SK-N-SH (cell line): ENCODE measurements at regions not wholly inside any gene's neighbourhood (a gene's known extent, or its start where the extent isn't known, plus 50 kb on each side); places are given as distances from the start of the nearest gene placed in this dataset.
"Not testable (repeated sequence)": the region's sequence is repeated elsewhere in the genome, so short reads cannot be mapped to it uniquely, and the experiment has no call there.

Experiments
- CTCF ChIA-PET: fragments of 300-600, 350-600 bp; formaldehyde crosslinking; extraction: SDS; loops from one replicate; lab custom pipeline; 2021; lab: Yijun Ruan, JAX
- POLR2A ChIA-PET: fragments of 350-600 bp; sonication (Branson Sonifier 250); formaldehyde crosslinking; extraction: SDS; loops from one replicate; lab custom pipeline; 2020; ENCODE audit warnings: antibody characterized with exemption, inconsistent platforms; lab: Yijun Ruan, JAX
- DNase-seq: peaks from one replicate; pipeline ENCODE4 v3.0.0; 2012
- H2AFZ ChIP-seq: fragments of 200-600 bp; sonication (generic); 2 replicates; pipeline ENCODE4 v1.8.1; 2016; ENCODE audit warnings: antibody characterized with exemption, mild to moderate bottlenecking, low read depth
- H3F3A ChIP-seq: fragments of 200-600 bp; sonication (generic); replicated peaks from 2 replicates; pipeline ENCODE3; 2016; ENCODE audit warnings: antibody characterized with exemption, mild to moderate bottlenecking; ENCODE audit not compliant: insufficient read depth
- H3K27ac ChIP-seq, 2 experiments: fragments of 200-500 bp in 1 of 2; fragments of 200-600 bp in 1 of 2; sonication (Bioruptor generic) in 1 of 2; sonication (generic), shearing (Covaris generic) in 1 of 2; 2 replicates each; pipeline versions ENCODE4 v1.5.1 to v1.6.1; 2014 to 2016; ENCODE audit warnings: low read depth in 2 of 2, inconsistent platforms in 1 of 2, low read length in 1 of 2, mild to moderate bottlenecking in 1 of 2, mixed read lengths in 1 of 2
- H3K27me3 ChIP-seq: fragments of 200-600 bp; sonication (generic), shearing (Covaris generic); 2 replicates; pipeline ENCODE4 v1.6.1; 2016; ENCODE audit warnings: mixed run types; ENCODE audit not compliant: insufficient read depth
- H3K36me3 ChIP-seq, 2 experiments: fragments of 200-500 bp in 1 of 2; fragments of 200-600 bp in 1 of 2; sonication (Bioruptor generic) in 1 of 2; sonication (generic) in 1 of 2; replicated peaks in 1 of 2; 2 replicates each; pipeline versions ENCODE3 to v1.5.1; 2014 to 2016; ENCODE audit warnings: low read length in 1 of 2, mild to moderate bottlenecking in 1 of 2; ENCODE audit not compliant: insufficient read depth in 2 of 2, control insufficient read depth in 1 of 2
- H3K4me1 ChIP-seq, 2 experiments: fragments of 200-500 bp in 1 of 2; fragments of 200-600 bp in 1 of 2; sonication (Bioruptor generic) in 1 of 2; sonication (generic), shearing (Covaris generic) in 1 of 2; 2 replicates each; pipeline versions ENCODE4 v1.5.1 to v1.6.1; 2014 to 2016; ENCODE audit warnings: low read depth in 1 of 2, low read length in 1 of 2, mixed run types in 1 of 2; ENCODE audit not compliant: insufficient read depth in 2 of 2, control insufficient read depth in 1 of 2
- H3K4me2 ChIP-seq: fragments of 200-600 bp; sonication (generic), shearing (Covaris generic); 2 replicates; pipeline ENCODE4 v1.6.1; 2017; ENCODE audit warnings: mixed run types
- H3K4me3 ChIP-seq, 2 experiments: fragments of 200-500 bp in 1 of 2; fragments of 200-600 bp in 1 of 2; sonication (Bioruptor generic) in 1 of 2; sonication (generic), shearing (Covaris generic) in 1 of 2; 2 replicates each; pipeline versions ENCODE4 v1.5.1 to v1.8.1; 2014 to 2016; ENCODE audit warnings: low read depth in 2 of 2, inconsistent platforms in 1 of 2, low read length in 1 of 2, mild to moderate bottlenecking in 1 of 2, mixed read lengths in 1 of 2, moderate library complexity in 1 of 2
- H3K79me2 ChIP-seq: fragments of 200-600 bp; sonication (generic); 2 replicates; pipeline ENCODE4 v1.8.1; 2017; ENCODE audit warnings: mild to moderate bottlenecking; ENCODE audit not compliant: insufficient read depth
- H3K9ac ChIP-seq: fragments of 200-600 bp; sonication (generic); 2 replicates; pipeline ENCODE4 v1.6.1; 2017; ENCODE audit warnings: mixed run types
- H3K9me2 ChIP-seq: fragments of 200-600 bp; sonication (generic); 2 replicates; pipeline ENCODE4 v1.6.1; 2017; ENCODE audit warnings: mixed run types
- H3K9me3 ChIP-seq: fragments of 200-600 bp; sonication (generic); 2 replicates; pipeline ENCODE4 v1.6.1; 2017; ENCODE audit warnings: mixed run types, mild to moderate bottlenecking, moderate library complexity
- H4K20me1 ChIP-seq: fragments of 200-600 bp; sonication (generic); 2 replicates; pipeline ENCODE4 v1.6.1; 2017; ENCODE audit warnings: mild to moderate bottlenecking, mixed run types; ENCODE audit not compliant: insufficient read depth
- CHD2 ChIP-seq: fragments of 150-350 bp; IDR thresholded peaks from 2 replicates; pipeline ENCODE4 v1.6.1; 2018; ENCODE audit warnings: low read length; ENCODE audit not compliant: partially characterized antibody
- EP300 ChIP-seq, 2 experiments: IDR thresholded peaks; 2 replicates each; pipeline versions ENCODE4 v1.4.0 to v1.6.1; 2012; ENCODE audit warnings: borderline replicate concordance in 1 of 2, low read depth in 1 of 2, low read length in 1 of 2
- EZH2phosphoT487 ChIP-seq: fragments of 200-600 bp; sonication (generic); IDR thresholded peaks from 2 replicates; pipeline ENCODE4 v1.6.1; 2017; ENCODE audit warnings: low read depth, mixed run types, mild to moderate bottlenecking, antibody characterized with exemption, moderate library complexity, borderline replicate concordance
- FOXM1 ChIP-seq: IDR thresholded peaks from 2 replicates; pipeline ENCODE4 v1.4.0; 2012; ENCODE audit warnings: low read depth, mild to moderate bottlenecking
- GABPA ChIP-seq: IDR thresholded peaks from 2 replicates; pipeline ENCODE4 v1.4.0; 2012; ENCODE audit warnings: low read depth, mild to moderate bottlenecking
- IRF3 ChIP-seq: fragments of 150-350 bp; IDR thresholded peaks from 2 replicates; pipeline ENCODE4 v1.6.1; 2016; ENCODE audit warnings: mild to moderate bottlenecking, low read depth, low read length
- MEF2A ChIP-seq: IDR thresholded peaks from 2 replicates; pipeline ENCODE4 v1.4.0; 2012; ENCODE audit warnings: low read depth, borderline replicate concordance
- MXI1 ChIP-seq: IDR thresholded peaks from 2 replicates; pipeline ENCODE4 v1.6.1; 2012; ENCODE audit warnings: mild to moderate bottlenecking, low read depth, low read length, improper control_type of control experiment
- POLR2AphosphoS5 ChIP-seq: IDR thresholded peaks from 2 replicates; pipeline ENCODE4 v1.6.1; 2012; ENCODE audit warnings: low read depth, low read length
- RAD21 ChIP-seq: IDR thresholded peaks from 2 replicates; pipeline ENCODE4 v1.6.1; 2012; ENCODE audit warnings: mild to moderate bottlenecking, low read length
- RXRA ChIP-seq: IDR thresholded peaks from 2 replicates; pipeline ENCODE4 v1.4.0; 2012; ENCODE audit warnings: low read depth, mild to moderate bottlenecking, borderline replicate concordance
- SIN3A ChIP-seq: IDR thresholded peaks from 2 replicates; pipeline ENCODE4 v1.6.1; 2012; ENCODE audit warnings: low read depth, mild to moderate bottlenecking, low read length, moderate library complexity, borderline replicate concordance
- TEAD4 ChIP-seq: IDR thresholded peaks from 2 replicates; pipeline ENCODE4 v1.4.0; 2012; ENCODE audit warnings: mild to moderate bottlenecking, borderline replicate concordance; ENCODE audit not compliant: insufficient read depth
- USF1 ChIP-seq: IDR thresholded peaks from 2 replicates; pipeline ENCODE4 v1.4.0; 2012; ENCODE audit warnings: low read depth, borderline replicate concordance
- WGBS: methylation state at CpG from one replicate; pipeline ENCODE4 v1.1.6; 2017; ENCODE audit warnings: low lambda C conversion rate; 5-methylcytosine and 5-hydroxymethylcytosine counted together
- TF ChIP-seq, protein P1 (sequence below): IDR thresholded peaks from 2 replicates; pipeline ENCODE4; 2012
- TF ChIP-seq, protein P2 (sequence below): fragments of 150-350 bp; IDR thresholded peaks from 2 replicates; pipeline ENCODE4 v1.6.1; 2017; ENCODE audit warnings: antibody characterized with exemption, low read length, low read depth, borderline replicate concordance
- TF ChIP-seq, protein P3 (sequence below): IDR thresholded peaks from 2 replicates; pipeline ENCODE4 v1.4.0; 2012; ENCODE audit warnings: low read depth

- no peak for TF ChIP-seq USF1
- no peak for TF ChIP-seq MXI1
Observed at GRCh38 chr18:62651276-62652056, 63.9 kb upstream of the PHLPP1 start (continued).

GRCh38 chr18:62652057-62652629, 63.2 kb upstream of the PHLPP1 start:
- H3K79me2 ChIP-seq, H3K9ac ChIP-seq, H3K4me1 ChIP-seq, H3K4me3 ChIP-seq, H2AFZ ChIP-seq, DNase-seq, H3F3A ChIP-seq, CTCF ChIA-PET, H3K36me3 ChIP-seq, H4K20me1 ChIP-seq, POLR2A ChIA-PET, H3K9me2 ChIP-seq, H3K4me2 ChIP-seq, H3K27me3 ChIP-seq, H3K27ac ChIP-seq, H3K9me3 ChIP-seq: not testable (repeated sequence)
- 77% methylated on average over 15 of the region's 15 CpGs for WGBS

DNA sequence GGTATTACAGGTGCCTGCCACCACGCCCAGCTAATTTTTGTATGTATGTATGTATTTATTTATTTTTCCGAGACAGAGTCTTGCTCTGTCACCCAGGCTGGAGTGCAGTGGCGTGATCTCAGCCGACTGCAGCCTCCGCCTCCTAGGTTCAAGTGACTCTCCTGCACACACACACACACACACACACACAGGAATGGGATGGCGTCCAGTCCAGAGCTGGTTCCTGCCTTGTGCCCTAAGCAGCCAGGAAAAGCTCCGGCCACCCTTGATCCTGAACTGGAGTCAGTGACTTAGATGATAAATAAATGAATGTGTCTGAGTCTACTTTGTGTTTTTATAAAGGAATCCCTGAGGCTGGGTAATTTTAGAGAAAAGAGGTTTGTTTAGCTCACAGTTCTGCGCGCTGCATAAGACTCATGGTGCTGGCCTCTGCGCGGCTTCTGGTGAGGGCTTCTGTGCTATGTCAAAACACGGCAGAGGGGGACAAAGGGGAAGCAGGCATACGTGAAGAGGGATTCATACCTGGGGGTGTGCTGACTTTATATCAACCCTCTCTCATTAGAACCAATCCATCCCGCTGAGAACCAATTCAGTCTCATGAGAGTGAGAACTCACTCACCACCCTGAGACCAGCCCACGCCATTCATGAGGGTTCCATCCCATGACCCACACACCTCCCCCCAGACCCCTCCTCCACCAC, 59.7 kb upstream of the PHLPP1 start:
- CTCF ChIA-PET: no interaction called here
- WGBS: 73% methylated on average over 15 of the region's 15 CpGs

More for the DNA sequence above, 59.7 kb upstream of the PHLPP1 start:
- no peaks in the 10 kb centered on the region for H3K79me2 ChIP-seq
- H3K9me3 ChIP-seq: no peaks in the 10 kb centered on the region
- no peak overlapping the region for H3K4me3 ChIP-seq
- POLR2A ChIA-PET: interaction anchor here (0.6 kb wide), 1 partner anchor 55 kb away, joined by 3 read pairs; no protein-coding TSS in a partner anchor
- no peaks in the 10 kb centered on the region for H3K36me3 ChIP-seq
- no peak for TF ChIP-seq POLR2AphosphoS5
- no peak for TF ChIP-seq RXRA
- TF ChIP-seq EZH2phosphoT487: no peak
- no peak for TF ChIP-seq MEF2A
- TF ChIP-seq FOXM1: no peak
- no peak for TF ChIP-seq EP300 (IDR thresholded peaks at IDR 0.05; ENCODE audit: borderline replicate concordance in 1 of 2, low read depth in 1 of 2, low read length in 1 of 2)
- TF ChIP-seq, protein P1, sequence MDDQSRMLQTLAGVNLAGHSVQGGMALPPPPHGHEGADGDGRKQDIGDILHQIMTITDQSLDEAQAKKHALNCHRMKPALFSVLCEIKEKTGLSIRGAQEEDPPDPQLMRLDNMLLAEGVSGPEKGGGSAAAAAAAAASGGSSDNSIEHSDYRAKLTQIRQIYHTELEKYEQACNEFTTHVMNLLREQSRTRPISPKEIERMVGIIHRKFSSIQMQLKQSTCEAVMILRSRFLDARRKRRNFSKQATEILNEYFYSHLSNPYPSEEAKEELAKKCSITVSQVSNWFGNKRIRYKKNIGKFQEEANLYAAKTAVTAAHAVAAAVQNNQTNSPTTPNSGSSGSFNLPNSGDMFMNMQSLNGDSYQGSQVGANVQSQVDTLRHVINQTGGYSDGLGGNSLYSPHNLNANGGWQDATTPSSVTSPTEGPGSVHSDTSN: no peak
- TF ChIP-seq IRF3: no peak
- TF ChIP-seq CHD2: no peak
- no peak for TF ChIP-seq SIN3A
- TF ChIP-seq GABPA: no peak
- no peak for TF ChIP-seq RAD21
- TF ChIP-seq, protein P2, sequence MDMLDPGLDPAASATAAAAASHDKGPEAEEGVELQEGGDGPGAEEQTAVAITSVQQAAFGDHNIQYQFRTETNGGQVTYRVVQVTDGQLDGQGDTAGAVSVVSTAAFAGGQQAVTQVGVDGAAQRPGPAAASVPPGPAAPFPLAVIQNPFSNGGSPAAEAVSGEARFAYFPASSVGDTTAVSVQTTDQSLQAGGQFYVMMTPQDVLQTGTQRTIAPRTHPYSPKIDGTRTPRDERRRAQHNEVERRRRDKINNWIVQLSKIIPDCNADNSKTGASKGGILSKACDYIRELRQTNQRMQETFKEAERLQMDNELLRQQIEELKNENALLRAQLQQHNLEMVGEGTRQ: no peak
- TF ChIP-seq, protein P3, sequence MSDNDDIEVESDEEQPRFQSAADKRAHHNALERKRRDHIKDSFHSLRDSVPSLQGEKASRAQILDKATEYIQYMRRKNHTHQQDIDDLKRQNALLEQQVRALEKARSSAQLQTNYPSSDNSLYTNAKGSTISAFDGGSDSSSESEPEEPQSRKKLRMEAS: no peak
- no peak for TF ChIP-seq MXI1
- TF ChIP-seq TEAD4: no peak
- no peaks in the 10 kb centered on the region for H4K20me1 ChIP-seq
- H3K27me3 ChIP-seq: no peaks in the 10 kb centered on the region
- H3K9ac ChIP-seq: no peak overlapping the region
- H2AFZ ChIP-seq: no peak overlapping the region
- H3K4me2 ChIP-seq: no peak overlapping the region
- H3K9me2 ChIP-seq: no peaks in the 10 kb centered on the region
- no peaks in the 10 kb centered on the region for H3F3A ChIP-seq
- H3K4me1 ChIP-seq: peaks cover 0 to 4% of the 10 kb centered on the region in 2 experiments; a peak in 1 of 4 replicates
- no peak overlapping the region for H3K27ac ChIP-seq
- DNase-seq: no peak
